OCI-LY3 (cell line): ENCODE measurements at regions not wholly inside any gene's neighbourhood (a gene's known extent, or its start where the extent isn't known, plus 50 kb on each side); places are given as distances from the start of the nearest gene placed in this dataset.

Source experiments
- CTCF ChIP-seq: fragments of 200-600, 300-600 bp; sonication (generic); IDR thresholded peaks from 2 replicates; pipeline ENCODE4 v1.5.1; 2014; ENCODE audit warnings: antibody characterized with exemption, low read length, low read depth
- EZH2phosphoT487 ChIP-seq: fragments of 200-600 bp; shearing (Covaris generic); IDR thresholded peaks from 2 replicates; pipeline ENCODE4 v1.6.1; 2018; ENCODE audit warnings: antibody characterized with exemption, mixed run types, low read depth

GRCh38 chr2:188797371-188797770 lies 176.8 kb upstream of the COL3A1 start:
- TF ChIP-seq EZH2phosphoT487 (no peak), CTCF (no peak)
